ENCODE measurements at regions not wholly inside any gene's neighbourhood (a gene's known extent, or its start where the extent isn't known, plus 50 kb on each side); places are given as distances from the start of the nearest gene placed in this dataset.

DNA sequence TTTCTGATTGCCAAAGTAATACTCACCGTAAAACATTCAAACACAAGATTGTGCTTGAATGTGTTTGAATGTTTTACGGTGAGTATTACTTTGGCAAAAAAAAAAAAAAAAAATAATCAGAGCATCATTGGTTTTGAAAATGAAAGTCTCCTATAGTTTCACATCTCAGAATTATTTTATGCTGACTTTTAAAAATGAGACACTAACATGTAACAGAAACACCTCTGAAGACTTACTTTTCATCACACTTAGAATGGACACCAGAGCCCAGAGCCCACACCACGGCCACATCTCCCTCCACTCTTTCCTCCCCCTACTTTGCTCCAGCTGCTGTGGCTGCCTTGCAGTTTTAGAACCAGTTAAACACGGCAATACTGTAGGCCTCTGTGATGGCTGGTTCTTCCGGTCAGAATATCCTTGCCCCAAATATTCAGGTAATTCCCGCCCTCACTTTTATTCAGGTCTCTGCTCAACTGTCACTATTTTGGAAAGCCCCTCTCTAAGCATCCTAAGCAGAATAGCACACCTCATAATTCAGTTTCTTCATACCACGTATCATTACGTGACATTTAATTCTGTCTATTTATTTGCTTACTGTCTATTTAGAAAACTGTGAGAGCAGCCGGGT, 138.9 kb upstream of the MAX start:
- intact Hi-C loops (cut with micrococcal nuclease) = no loop called here

DNA sequence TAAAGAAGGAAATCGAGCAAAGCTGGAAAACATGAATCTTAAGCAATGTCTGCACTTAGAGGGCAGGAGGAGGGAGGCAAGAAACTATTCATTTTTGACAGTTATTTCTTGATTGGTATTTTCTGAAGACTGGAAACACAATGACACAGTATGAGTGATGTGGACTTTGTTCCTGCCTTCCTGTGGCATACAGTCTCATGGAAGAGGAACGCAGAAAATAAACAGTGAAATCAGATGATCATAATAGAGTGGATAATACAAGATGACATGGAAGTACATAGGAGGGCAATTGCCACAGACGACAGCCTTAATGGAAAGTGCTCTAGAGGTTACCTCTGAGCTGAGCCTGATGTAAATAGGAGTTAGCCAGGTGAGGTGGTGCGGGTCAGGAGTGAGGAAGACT, 140.4 kb upstream of the MAX start:
- intact Hi-C loops (cut with micrococcal nuclease) = no loop called here

DNA sequence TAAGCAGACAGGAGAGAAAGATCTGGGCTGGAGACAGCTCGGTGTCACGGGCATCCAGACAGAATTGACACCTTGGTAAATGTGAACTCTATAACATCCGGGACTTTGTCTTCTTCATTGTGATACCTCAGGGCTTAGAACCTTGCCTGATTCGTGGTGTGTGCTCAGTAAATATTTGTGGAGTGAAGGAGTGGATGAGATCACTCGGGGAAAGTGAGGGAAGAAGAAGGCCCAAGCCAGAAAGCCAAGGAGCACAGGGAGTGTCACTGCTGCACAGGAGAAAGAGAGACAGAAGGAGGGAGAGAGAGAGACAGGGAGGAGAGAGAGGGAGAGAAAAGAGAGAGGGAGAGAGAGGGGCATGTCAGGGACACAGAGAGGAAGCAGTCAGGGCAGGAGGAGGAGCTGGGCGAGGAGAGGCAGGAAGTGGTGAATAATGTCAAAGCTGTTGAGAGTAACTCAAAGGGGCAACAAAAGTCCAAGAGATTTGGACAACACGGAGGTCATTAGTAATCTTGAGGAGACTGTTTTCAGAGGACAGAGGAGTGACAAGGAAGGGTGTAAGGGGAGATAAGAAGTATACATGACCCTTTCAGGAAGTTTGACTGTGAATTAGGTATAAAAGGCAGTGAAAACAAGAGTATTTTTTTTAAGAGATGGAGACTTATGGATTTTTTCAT, 141.6 kb upstream of the MAX start:
- intact Hi-C loops (cut with micrococcal nuclease) = no loop called here

DNA sequence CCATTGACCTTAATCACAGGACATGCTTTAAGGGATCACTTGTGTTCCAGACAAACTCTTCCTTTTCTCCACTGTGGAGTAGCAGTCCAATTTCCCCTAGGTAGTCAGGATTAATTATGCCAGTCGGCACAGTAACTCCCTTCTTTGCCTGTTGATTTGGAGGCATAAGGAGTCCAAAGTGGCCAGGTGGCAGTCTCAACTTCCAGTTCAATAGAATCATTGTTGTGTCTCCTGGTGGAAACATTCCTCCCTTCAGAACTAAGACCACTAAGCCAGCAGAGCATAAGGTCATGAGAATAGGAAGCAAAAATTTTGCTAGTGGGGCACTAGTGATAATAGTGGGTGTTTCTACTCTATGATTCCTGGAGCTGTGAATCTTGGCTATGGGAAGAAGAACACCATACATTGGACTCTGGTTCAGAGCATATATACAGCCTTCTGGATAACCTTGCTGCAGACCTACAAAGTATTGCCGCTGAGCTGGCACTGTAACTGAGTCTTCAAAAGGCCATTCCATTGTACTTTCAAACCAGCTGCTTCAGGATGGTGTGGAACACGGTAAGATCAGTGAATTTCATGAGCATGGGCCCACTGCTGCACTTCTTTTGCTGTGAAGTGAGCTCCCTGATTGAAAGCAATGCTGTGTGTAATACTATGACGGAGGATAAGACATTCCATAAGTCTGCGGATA, 147.3 kb upstream of the MAX start:
- intact Hi-C loops (cut with micrococcal nuclease) = no loop called here

DNA sequence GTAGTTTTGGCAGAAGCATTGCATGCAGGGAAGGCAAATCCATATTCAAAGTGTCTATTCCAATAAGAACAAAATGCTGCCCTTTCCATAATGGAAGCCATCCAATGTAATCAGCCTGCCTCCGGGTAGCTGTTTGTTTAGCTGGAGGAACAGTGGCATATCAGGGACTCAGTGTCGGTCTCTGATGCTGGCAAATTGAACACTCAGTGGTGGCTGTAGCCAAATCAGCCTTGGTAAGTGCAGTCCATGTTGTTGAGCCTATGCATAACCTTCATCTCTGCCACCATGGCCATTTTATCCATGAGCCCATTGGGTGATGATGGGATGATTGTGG, 147.8 kb upstream of the MAX start:
- intact Hi-C loops (cut with micrococcal nuclease) = no loop called here

DNA sequence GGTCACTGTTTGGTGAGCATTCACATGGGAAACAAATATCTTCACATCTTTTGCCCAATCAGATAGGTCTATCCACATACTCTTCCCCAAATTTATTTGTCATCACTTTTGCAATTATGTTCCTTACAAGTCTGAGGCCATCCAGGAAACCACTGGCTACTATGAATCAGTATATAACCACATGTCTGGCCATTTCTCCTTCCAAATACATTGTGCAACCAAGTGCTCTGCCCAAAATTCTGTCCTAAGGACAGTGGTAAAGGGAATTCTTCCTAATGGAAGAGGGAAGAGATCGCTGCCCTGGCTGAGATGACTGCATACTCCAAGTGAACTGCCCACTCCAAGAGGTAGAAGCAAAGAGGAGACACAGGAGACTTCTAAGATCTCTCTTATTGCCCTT, 148.9 kb upstream of the MAX start:
- intact Hi-C loops (cut with micrococcal nuclease) = no loop called here

DNA sequence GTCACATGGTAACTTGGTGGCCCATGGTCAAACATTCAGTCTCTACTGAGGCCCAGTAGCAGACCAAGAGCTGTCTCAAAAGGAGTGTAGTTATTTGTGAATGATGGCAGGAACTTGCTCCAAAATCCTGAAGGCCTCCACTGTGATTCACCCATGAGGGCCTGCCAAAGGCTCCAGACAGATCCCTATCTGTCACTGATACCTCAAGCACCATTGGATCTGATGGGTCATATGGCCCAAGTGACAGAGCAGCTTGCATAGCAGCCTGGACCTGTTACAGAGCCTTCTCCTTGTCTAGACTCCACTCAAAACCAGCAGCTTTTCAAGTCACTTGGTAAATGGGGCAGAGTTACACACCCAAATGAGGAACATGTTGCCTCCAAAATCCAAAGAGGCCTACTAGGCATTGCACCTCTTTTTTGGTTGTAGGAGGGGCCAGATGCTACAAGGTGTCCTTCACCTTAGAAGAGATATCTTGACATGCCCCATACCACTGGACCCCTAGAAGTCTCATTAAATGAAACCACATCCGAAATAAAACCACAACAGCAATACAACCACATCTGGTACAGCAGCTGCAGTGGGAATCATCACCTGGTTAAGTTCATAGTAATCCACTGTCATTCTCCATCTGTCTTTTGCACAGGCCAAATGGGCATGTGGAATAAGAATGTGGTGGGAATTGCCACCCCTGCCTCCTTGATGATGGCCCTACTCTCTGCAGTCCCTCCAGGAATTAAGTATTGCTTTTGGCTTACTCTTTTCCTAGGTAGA, 150.4 kb upstream of the MAX start:
- intact Hi-C loops (cut with micrococcal nuclease) = no loop called here

DNA sequence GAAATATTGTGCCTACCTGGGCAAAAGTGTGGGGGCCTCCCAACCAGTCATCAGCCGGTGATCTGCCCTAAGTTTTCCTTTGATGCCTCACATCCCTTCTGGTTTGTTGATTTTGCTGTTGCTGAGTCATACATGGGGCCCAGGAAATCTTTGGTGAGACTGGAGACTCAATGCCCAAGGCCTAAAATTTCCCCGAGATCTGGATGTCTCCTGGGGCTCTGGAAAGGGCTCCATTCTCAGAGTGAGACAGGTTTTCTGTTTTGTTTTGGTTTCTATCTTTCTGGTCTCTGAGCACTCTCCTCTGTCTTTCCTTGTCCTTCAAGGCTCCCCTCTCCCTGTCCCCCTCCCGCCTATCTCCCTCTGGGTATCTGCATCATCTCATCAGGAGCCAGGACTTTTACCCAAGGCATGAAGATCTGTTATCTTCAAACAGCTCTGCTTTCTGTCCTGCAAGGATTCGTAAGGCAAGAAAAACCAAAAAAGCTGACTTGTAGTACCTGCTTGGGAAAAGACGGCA, 152.8 kb upstream of the MAX start:
- intact Hi-C loops (cut with micrococcal nuclease) = no loop called here

DNA sequence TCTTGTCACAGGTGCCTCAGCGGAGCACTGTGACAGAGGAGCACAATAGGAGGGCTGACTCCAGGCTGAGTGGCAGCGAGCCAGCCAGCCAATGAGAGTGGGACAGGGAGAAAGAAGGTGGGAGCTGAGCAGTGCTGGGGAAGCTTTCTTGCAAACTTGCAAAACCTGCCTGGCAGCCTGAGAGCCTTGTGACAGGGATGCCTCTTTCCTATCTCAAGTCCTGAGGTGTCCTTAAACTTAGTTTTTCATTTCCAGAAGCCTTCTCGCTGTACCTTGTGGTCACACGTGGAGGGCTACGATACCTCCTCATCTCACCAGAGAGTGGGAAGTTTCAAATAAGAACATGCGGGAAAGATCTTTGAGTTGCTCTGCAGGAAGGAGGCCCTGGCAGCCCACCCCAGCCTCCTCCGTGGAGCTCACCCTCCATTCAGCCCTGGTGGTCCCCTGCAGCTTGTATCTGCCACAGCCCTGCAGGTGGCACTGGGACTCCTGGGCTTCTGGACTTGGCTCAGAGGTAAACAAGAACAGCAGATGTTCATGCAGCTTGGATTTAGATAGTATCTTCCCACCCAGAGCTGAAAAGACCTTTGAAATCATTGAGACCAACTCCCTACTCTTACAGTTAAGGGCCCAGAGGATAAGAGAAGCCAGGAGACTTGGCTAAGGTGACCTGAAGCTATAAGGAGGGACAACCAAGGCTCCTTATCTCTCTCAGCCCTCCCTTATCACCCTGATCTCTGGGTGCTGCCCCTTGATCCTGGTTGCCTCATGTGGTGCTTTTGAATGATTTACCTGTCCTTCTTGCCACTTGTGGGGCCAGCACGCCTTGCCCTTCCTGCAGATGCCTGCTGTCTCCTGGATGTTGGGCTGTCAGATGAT, 153.5 kb upstream of the MAX start:
- intact Hi-C loops (cut with micrococcal nuclease) = no loop called here

DNA sequence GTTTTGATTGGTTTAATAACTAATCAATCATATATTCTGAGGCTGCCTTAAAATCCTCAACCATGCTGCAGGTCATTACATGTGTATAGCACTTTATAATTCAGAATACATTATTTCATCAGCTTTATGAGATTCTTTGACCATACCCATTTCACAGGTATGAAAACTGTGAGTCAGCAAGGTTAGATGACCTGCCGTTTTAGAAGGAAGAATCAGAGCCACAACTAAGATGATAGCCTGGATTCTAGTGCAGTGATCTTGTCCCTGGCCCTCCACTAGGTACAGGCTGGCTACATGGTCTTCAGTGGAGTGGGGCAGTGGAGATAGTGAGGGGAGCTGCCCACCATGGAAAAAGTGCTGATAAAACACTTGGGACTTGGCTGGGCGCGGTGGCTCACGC, 154.4 kb upstream of the MAX start:
- intact Hi-C loops (cut with micrococcal nuclease) = no loop called here

DNA sequence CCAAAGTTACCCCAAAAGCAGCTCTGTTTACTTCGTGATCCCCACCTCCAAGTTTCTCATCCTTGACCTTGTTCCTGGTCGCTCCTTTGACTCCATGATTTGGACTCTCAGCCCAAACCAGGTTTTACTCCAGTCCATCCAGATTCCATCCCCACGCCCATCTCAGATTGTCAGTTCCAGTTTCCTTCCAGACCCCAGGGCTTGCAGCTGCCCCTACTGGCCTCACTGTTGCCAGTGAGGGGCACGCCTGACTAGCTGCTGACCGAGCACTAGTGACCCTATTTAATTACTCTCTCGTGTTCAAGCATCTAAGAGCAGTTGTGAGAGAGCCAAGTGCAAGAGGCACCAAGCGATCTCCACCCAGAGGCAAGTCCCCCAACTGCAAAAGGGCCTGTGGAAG, 155.1 kb upstream of the FUT8 start:
- intact Hi-C loops (cut with micrococcal nuclease) = no loop called here

DNA sequence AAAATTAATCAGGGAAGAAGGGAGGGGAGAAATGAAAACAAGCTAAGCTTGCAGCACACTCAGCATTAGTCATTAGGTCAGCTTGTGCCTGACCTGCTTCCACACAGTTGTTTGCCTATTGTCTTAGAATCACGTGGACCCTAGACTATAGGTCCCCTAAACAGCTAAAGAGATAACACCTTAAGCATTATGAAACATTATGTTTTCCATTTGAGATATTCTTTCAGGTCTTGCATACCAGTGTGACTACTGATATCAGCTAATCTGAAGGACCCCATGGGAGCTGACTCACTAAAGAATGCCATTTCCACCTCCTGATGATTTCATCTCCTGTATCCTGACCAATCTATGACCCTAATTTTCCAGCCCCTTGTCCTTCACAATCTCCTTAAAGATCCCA, 154.1 kb upstream of the FUT8 start:
- intact Hi-C loops (cut with micrococcal nuclease) = no loop called here

DNA sequence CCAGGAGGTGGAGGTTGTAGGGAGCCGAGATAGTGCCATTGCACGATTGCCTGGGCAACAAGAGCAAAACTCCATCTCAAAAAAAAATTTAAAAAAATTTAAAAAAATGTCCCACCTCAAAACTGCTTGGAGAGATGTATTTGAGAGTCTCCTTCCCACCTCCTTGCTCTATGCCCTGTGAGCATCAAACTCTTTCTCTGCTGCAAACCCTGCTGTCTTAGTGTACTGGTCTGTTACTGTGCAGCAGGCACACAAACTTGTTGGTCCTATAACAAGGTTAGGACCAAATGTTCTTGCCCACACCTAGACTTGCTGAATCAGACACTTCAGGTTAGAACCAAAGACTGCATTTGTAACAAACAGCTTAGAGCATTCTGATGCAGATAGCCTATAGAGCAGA, 153.5 kb upstream of the FUT8 start:
- intact Hi-C loops (cut with micrococcal nuclease) = no loop called here

DNA sequence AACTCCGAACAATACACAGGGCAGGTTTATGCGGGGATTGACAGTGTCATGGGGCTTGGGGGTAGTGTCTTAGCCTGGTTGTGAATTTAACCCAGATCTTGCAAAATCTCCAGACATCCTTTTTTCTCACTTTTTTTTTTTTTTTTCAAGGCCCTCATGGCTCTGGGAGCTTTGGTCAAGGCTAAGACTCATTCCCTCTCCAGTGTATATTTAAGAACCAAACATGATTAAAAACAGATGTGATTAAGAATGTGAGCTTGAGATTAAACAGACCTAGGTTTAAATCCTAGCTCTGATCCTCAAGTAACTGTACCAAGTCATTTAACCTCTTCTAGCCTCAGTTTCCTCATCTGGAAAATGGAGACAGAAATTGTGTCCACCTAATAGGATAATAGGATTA, 151.7 kb upstream of the FUT8 start:
- intact Hi-C loops (cut with micrococcal nuclease) = no loop called here

DNA sequence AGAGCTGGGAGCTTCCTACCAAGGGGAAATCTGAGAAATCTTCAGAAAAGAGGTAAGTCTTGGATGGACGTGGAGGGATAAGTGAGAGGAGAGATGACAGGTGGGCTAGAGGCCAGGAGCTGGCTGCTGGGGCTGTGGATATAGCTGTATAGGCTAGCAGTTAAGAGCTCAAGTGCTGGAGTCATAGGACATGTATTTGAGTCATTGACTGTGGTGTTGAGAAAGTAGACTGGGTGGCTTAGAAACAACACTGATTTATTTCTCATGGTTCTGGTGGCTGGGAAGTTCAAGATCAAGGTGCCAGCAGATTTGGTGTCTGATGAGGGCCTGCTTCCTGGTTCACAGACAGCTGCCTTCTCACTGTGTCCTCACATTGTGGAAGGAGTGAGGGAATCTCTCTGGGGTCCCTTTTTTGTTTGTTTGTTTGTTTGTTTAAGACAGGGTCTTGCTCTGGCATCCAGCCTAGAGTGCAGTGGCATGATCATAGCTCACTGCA, 151.1 kb upstream of the FUT8 start:
- intact Hi-C loops (cut with micrococcal nuclease) = no loop called here

DNA sequence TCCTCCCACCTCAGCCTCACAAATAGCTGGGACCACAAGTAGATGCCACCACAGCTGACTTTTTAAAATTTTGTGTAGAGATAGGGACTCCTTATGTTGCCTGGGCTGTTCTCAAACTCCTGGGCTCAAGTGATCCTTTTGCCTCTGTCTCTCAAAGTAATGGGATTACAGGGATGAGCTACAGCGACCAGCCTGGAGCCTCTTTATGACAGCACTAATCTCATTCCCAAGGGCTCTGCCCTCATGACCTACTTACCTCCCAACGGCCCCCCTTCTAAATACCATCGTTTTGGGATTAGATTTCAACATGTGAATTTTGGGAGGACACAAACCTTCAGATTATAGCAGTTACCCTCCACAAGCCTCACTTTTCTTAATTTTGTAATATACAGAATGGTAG, 150.6 kb upstream of the FUT8 start:
- intact Hi-C loops (cut with micrococcal nuclease) = no loop called here

DNA sequence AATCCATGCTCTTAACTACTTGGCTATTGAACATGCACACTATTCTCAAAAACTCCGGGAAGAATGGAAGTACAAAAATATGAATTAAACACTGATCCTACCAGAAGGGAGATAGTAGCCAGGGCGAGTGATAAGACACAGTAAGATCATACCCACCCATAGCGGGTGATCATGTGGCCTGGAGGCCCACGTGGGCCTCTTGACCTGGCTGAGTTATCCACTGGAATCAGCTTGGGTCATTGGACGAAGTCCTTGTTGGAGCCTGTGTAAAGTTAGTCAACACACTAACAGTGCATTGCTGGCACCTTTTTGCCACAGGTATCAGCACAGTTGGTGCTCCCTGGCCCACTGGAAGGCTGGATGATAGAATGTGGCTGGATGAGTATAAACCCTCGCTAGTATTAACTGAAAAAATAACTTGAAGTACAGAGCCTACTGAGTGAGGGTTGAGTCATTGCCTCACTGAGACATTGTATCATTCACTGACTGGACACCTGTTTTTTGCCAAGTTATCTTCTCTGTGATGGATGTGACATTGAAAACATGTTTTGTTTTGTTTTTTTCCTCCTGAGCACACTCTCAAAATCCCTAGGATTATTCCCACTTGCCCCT, 149.2 kb upstream of the FUT8 start:
- intact Hi-C loops (cut with micrococcal nuclease) = no loop called here

DNA sequence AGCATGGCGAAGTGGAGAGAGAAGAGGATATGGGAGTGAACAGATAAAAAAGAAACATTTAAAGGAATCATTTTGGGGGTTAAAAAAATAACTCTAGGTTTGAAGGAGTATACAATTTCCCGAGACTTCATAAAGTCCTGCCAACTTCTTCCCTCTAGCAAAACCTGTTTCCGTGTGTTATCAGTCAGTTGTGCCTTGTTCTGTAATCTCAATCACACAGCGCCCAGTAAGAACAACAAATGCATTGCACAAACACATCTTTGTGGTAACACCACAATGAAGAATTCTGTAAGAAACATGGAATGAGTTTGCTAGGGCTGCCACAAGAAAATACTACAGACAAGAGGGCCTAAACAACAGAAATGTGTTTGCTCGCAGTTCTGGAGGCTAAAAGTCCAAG, 144.7 kb upstream of the FUT8 start:
- intact Hi-C loops (cut with micrococcal nuclease) = no loop called here

DNA sequence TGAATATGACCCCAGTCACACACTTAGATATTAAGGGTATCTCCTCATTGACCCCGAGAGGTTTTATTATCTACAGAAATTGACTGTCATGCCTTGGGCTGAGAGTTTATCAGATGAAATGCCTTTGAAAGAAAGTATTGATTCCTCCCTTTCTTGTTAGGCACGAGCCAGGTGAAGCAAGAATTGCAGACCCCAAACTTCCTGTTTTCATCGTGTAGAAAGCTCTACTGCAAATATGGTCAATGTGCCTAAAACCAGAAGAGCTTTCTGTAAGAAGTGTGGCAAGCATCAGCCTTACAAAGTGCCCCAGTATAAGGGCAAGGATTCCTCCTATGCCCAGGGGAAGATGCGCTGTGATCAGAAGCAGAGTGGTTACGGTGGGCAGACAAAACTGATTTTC, 143.9 kb upstream of the FUT8 start:
- intact Hi-C loops (cut with micrococcal nuclease) = no loop called here

DNA sequence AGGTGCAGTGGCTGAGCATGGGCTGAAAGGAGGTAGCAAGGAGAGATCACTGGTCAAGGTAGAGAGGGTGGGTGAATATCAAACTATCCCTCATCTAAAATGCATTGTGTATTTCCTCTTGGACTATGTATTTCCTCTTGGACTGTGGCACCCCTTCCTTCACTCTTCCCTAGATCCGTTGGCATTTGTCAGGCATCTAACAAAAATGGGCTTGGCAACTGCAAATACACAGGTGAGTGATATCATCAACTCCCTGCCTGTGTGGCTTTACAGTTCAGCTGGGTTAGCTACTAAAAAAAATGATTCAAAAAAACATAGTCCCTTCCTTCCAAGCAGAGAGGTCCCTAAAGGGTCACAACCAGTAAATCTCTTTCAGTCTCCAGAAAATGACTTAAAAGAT, 142.8 kb upstream of the FUT8 start:
- intact Hi-C loops (cut with micrococcal nuclease) = no loop called here

DNA sequence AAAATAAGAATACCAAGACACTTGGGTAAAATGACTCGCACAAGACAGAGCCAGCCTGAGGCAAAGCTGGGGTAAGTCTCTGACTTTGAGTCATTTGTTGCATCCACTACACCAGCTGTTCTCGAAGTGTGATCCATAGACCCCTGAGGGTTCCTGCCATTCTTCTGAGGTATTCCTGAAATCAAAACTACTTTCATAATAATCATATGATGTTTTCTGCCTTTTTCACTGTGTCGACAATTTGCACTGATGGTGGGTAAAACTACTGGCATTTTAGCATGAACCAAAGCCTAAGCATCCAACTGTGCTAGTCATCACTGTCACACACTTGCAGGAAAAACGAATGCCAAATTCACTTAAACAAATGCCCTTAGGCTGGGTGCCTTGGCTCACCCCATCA, 135.5 kb upstream of the FUT8 start:
- intact Hi-C loops (cut with micrococcal nuclease) = no loop called here
